ENCODE measurements at regions not wholly inside any gene's neighbourhood (a gene's known extent, or its start where the extent isn't known, plus 50 kb on each side); places are given as distances from the start of the nearest gene placed in this dataset.

DNA sequence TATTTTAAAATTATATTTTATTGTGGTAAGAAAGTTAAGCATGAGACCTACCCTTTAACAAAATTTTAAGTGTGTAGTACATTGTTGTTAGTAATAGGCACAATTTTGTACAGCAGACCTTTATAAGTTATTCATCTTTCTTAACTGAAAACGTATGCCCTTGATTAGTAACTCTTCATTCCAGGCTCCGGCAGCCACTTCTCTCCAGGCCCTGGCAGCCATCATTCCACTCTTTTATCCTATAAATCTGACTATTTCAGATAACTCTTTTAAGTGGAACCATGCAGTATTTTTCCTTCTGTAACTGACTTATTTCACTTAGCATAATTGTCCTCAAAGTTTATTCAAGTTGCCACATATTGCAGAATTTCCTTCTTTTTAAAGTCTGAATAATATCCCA is 348.2 kb downstream of the CDH11 start:
- TF ChIP-seq, protein P1, sequence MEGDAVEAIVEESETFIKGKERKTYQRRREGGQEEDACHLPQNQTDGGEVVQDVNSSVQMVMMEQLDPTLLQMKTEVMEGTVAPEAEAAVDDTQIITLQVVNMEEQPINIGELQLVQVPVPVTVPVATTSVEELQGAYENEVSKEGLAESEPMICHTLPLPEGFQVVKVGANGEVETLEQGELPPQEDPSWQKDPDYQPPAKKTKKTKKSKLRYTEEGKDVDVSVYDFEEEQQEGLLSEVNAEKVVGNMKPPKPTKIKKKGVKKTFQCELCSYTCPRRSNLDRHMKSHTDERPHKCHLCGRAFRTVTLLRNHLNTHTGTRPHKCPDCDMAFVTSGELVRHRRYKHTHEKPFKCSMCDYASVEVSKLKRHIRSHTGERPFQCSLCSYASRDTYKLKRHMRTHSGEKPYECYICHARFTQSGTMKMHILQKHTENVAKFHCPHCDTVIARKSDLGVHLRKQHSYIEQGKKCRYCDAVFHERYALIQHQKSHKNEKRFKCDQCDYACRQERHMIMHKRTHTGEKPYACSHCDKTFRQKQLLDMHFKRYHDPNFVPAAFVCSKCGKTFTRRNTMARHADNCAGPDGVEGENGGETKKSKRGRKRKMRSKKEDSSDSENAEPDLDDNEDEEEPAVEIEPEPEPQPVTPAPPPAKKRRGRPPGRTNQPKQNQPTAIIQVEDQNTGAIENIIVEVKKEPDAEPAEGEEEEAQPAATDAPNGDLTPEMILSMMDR (IDR thresholded peaks at IDR 0.05; ENCODE audit: poor library complexity, severe bottlenecking) = no peak
- TF ChIP-seq, protein P2, sequence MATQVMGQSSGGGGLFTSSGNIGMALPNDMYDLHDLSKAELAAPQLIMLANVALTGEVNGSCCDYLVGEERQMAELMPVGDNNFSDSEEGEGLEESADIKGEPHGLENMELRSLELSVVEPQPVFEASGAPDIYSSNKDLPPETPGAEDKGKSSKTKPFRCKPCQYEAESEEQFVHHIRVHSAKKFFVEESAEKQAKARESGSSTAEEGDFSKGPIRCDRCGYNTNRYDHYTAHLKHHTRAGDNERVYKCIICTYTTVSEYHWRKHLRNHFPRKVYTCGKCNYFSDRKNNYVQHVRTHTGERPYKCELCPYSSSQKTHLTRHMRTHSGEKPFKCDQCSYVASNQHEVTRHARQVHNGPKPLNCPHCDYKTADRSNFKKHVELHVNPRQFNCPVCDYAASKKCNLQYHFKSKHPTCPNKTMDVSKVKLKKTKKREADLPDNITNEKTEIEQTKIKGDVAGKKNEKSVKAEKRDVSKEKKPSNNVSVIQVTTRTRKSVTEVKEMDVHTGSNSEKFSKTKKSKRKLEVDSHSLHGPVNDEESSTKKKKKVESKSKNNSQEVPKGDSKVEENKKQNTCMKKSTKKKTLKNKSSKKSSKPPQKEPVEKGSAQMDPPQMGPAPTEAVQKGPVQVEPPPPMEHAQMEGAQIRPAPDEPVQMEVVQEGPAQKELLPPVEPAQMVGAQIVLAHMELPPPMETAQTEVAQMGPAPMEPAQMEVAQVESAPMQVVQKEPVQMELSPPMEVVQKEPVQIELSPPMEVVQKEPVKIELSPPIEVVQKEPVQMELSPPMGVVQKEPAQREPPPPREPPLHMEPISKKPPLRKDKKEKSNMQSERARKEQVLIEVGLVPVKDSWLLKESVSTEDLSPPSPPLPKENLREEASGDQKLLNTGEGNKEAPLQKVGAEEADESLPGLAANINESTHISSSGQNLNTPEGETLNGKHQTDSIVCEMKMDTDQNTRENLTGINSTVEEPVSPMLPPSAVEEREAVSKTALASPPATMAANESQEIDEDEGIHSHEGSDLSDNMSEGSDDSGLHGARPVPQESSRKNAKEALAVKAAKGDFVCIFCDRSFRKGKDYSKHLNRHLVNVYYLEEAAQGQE (IDR thresholded peaks at IDR 0.05; ENCODE audit: borderline replicate concordance) = no peak
- TF ChIP-seq RAD21 (conservative IDR thresholded peaks at IDR 0.05) (no peak), POLR2AphosphoS5 (IDR thresholded peaks at IDR 0.05) (no peak), EZH2 (IDR thresholded peaks at IDR 0.05; ENCODE audit: borderline replicate concordance, insufficient read depth, low read length, poor library complexity, severe bottlenecking) (no peak), EP300 (conservative IDR thresholded peaks at IDR 0.05; ENCODE audit: poor library complexity, severe bottlenecking) (no peak), MXI1 (conservative IDR thresholded peaks at IDR 0.05; ENCODE audit: poor library complexity, severe bottlenecking) (no peak)
